ENCODE measurements at regions not wholly inside any gene's neighbourhood (a gene's known extent, or its start where the extent isn't known, plus 50 kb on each side); places are given as distances from the start of the nearest gene placed in this dataset.

GRCh38 chr11:97979741-97980140, 1041.0 kb upstream of the CNTN5 start:
- Histone ChIP-seq H3K36me3 (ENCODE audit: control insufficient read depth, insufficient read depth, low read length) (no peaks in the 10 kb centered on the region), H3K4me1 (no peaks in the 10 kb centered on the region), H3K9me3 (no peaks in the 10 kb centered on the region), H3K27me3 (replicated peaks; ENCODE audit: control insufficient read depth, insufficient read depth, low read length) (no peaks in the 10 kb centered on the region), H3K4me3 (ENCODE audit: low read depth, low read length) (no peak overlapping the region)
- DNase-seq = no peak
- Mint-ChIP-seq H3K27me3 (ENCODE audit: insufficient read depth, unreplicated experiment) (peaks cover 5% of the 10 kb centered on the region), H3K27ac (ENCODE audit: unreplicated experiment) (no peak overlapping the region), H3K36me3 (ENCODE audit: insufficient read depth, unreplicated experiment) (no peaks in the 10 kb centered on the region), H3K9me3 (ENCODE audit: unreplicated experiment) (no peaks in the 10 kb centered on the region), H3K4me3 (ENCODE audit: unreplicated experiment) (no peak overlapping the region), H3K4me1 (ENCODE audit: low read depth, unreplicated experiment) (no peaks in the 10 kb centered on the region)
- intact Hi-C loops (cut with micrococcal nuclease; ENCODE audit: unreplicated experiment) = no loop called here
- POLR2A ChIA-PET = no interaction called here
- BruUV-seq (replicated peaks) = no TSS peak
- TF ChIP-seq CTCF (IDR thresholded peaks at IDR 0.05; ENCODE audit: insufficient read depth in 1 of 2, low read depth in 1 of 2, low read length in 1 of 2, severe bottlenecking in 1 of 2, unreplicated experiment in 1 of 2) = no peak
- CTCF ChIA-PET = no interaction called here

GRCh38 chr11:97982512-97982911, 1038.2 kb upstream of the CNTN5 start:
- TF ChIP-seq CTCF (IDR thresholded peaks at IDR 0.05; ENCODE audit: insufficient read depth in 1 of 2, low read depth in 1 of 2, low read length in 1 of 2, severe bottlenecking in 1 of 2, unreplicated experiment in 1 of 2) = no peak
- no peaks in the 10 kb centered on the region for H3K27me3 ChIP-seq (replicated peaks; ENCODE audit: control insufficient read depth, insufficient read depth, low read length)
- no TSS peak for BruUV-seq (replicated peaks)

GRCh38 chr11:97989121-97989520, 1031.6 kb upstream of the CNTN5 start:
- Mint-ChIP-seq H3K27ac (ENCODE audit: unreplicated experiment) (no peak overlapping the region), H3K9me3 (ENCODE audit: unreplicated experiment) (no peaks in the 10 kb centered on the region), H3K4me1 (ENCODE audit: low read depth, unreplicated experiment) (no peaks in the 10 kb centered on the region), H3K27me3 (ENCODE audit: insufficient read depth, unreplicated experiment) (no peaks in the 10 kb centered on the region), H3K36me3 (ENCODE audit: insufficient read depth, unreplicated experiment) (no peaks in the 10 kb centered on the region), H3K4me3 (ENCODE audit: unreplicated experiment) (no peak overlapping the region)
- no peak for TF ChIP-seq CTCF (IDR thresholded peaks at IDR 0.05; ENCODE audit: insufficient read depth in 1 of 2, low read depth in 1 of 2, low read length in 1 of 2, severe bottlenecking in 1 of 2, unreplicated experiment in 1 of 2)
- intact Hi-C loops (cut with micrococcal nuclease; ENCODE audit: unreplicated experiment) = no loop called here
- no peaks in the 10 kb centered on the region for H3K27me3 ChIP-seq (replicated peaks; ENCODE audit: control insufficient read depth, insufficient read depth, low read length)
- DNase-seq = no peak
- POLR2A ChIA-PET = no interaction called here
- H3K4me1 ChIP-seq = no peaks in the 10 kb centered on the region
- CTCF ChIA-PET = no interaction called here
- H3K4me3 ChIP-seq (ENCODE audit: low read depth, low read length) = no peak overlapping the region
- no peaks in the 10 kb centered on the region for H3K36me3 ChIP-seq (ENCODE audit: control insufficient read depth, insufficient read depth, low read length)
- BruUV-seq (replicated peaks) = no TSS peak
- no peaks in the 10 kb centered on the region for H3K9me3 ChIP-seq

More at GRCh38 chr11:97982512-97982911, 1038.2 kb upstream of the CNTN5 start:
- Mint-ChIP-seq H3K27ac (ENCODE audit: unreplicated experiment) (no peak overlapping the region), H3K27me3 (ENCODE audit: insufficient read depth, unreplicated experiment) (peaks cover 2% of the 10 kb centered on the region), H3K4me3 (ENCODE audit: unreplicated experiment) (no peak overlapping the region), H3K4me1 (ENCODE audit: low read depth, unreplicated experiment) (no peaks in the 10 kb centered on the region), H3K9me3 (ENCODE audit: unreplicated experiment) (no peaks in the 10 kb centered on the region), H3K36me3 (ENCODE audit: insufficient read depth, unreplicated experiment) (no peaks in the 10 kb centered on the region)
- intact Hi-C loops (cut with micrococcal nuclease; ENCODE audit: unreplicated experiment) = no loop called here
- no peaks in the 10 kb centered on the region for H3K4me1 ChIP-seq
- ChIA-PET POLR2A (no interaction called here), CTCF (no interaction called here)
- H3K36me3 ChIP-seq (ENCODE audit: control insufficient read depth, insufficient read depth, low read length) = no peaks in the 10 kb centered on the region
- H3K4me3 ChIP-seq (ENCODE audit: low read depth, low read length) = no peak overlapping the region
- H3K9me3 ChIP-seq = no peaks in the 10 kb centered on the region
- no peak for DNase-seq
